ENCODE measurements at regions not wholly inside any gene's neighbourhood (a gene's known extent, or its start where the extent isn't known, plus 50 kb on each side); places are given as distances from the start of the nearest gene placed in this dataset.

GRCh38 chr12:92370828-92371227 lies 225.2 kb upstream of the BTG1 start:
- DNase-seq (ENCODE audit: low spot score) = no peak
- Histone ChIP-seq H3K4me3 (no peak overlapping the region), H3K4me1 (ENCODE audit: control insufficient read depth in 1 of 2, low read depth in 2 of 2) (no peaks in the 10 kb centered on the region), H3K27me3 (replicated peaks; ENCODE audit: insufficient read depth) (no peaks in the 10 kb centered on the region), H3K27ac (no peak overlapping the region), H3K36me3 (no peaks in the 10 kb centered on the region), H3K9me3 (no peaks in the 10 kb centered on the region)
- ATAC-seq (ENCODE audit: insufficient number of reproducible peaks, low FRiP score, low read depth) = no peak
- TF ChIP-seq, protein P1, sequence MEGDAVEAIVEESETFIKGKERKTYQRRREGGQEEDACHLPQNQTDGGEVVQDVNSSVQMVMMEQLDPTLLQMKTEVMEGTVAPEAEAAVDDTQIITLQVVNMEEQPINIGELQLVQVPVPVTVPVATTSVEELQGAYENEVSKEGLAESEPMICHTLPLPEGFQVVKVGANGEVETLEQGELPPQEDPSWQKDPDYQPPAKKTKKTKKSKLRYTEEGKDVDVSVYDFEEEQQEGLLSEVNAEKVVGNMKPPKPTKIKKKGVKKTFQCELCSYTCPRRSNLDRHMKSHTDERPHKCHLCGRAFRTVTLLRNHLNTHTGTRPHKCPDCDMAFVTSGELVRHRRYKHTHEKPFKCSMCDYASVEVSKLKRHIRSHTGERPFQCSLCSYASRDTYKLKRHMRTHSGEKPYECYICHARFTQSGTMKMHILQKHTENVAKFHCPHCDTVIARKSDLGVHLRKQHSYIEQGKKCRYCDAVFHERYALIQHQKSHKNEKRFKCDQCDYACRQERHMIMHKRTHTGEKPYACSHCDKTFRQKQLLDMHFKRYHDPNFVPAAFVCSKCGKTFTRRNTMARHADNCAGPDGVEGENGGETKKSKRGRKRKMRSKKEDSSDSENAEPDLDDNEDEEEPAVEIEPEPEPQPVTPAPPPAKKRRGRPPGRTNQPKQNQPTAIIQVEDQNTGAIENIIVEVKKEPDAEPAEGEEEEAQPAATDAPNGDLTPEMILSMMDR (IDR thresholded peaks at IDR 0.05) = no peak

DNA sequence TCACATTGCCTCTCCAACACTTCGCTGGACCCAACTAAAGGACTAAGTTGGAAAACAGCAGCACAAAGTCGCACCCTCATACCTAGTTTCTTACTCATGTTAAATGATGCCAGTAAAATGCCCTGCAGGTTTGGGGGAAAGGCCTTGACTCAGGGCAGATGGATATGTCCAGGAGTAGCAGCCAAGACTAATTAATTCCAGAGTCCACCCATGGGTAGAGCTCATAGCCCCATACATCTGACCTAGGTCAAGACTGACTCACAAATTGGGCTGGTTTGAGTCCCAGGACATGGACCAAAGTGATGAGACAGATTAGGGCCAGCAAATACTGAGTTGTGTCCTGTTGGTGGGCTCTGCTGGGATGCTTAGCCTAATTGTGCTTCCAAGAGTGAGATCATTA lies 224.0 kb upstream of the BTG1 start:
- DNase-seq (ENCODE audit: low spot score) = no peak
- Histone ChIP-seq H3K36me3 (no peaks in the 10 kb centered on the region), H3K4me3 (no peak overlapping the region), H3K27me3 (replicated peaks; ENCODE audit: insufficient read depth) (no peaks in the 10 kb centered on the region), H3K9me3 (no peaks in the 10 kb centered on the region), H3K4me1 (ENCODE audit: control insufficient read depth in 1 of 2, low read depth in 2 of 2) (no peaks in the 10 kb centered on the region), H3K27ac (no peak overlapping the region)
- no peak for ATAC-seq (ENCODE audit: insufficient number of reproducible peaks, low FRiP score, low read depth)
- TF ChIP-seq, protein P1 (IDR thresholded peaks at IDR 0.05) = no peak

GRCh38 chr12:92369056-92369455 lies 223.4 kb upstream of the BTG1 start:
- Histone ChIP-seq H3K27me3 (replicated peaks; ENCODE audit: insufficient read depth) (no peaks in the 10 kb centered on the region), H3K27ac (no peak overlapping the region), H3K4me1 (ENCODE audit: control insufficient read depth in 1 of 2, low read depth in 2 of 2) (no peaks in the 10 kb centered on the region), H3K36me3 (no peaks in the 10 kb centered on the region), H3K9me3 (no peaks in the 10 kb centered on the region), H3K4me3 (no peak overlapping the region)
- DNase-seq (ENCODE audit: low spot score) (no peak), ATAC-seq (ENCODE audit: insufficient number of reproducible peaks, low FRiP score, low read depth) (no peak)
- TF ChIP-seq, protein P1 (IDR thresholded peaks at IDR 0.05) = no peak

GRCh38 chr12:92365836-92366235 lies 220.2 kb upstream of the BTG1 start:
- Histone ChIP-seq H3K9me3 (no peaks in the 10 kb centered on the region), H3K36me3 (no peaks in the 10 kb centered on the region), H3K4me1 (ENCODE audit: control insufficient read depth in 1 of 2, low read depth in 2 of 2) (no peaks in the 10 kb centered on the region), H3K27me3 (replicated peaks; ENCODE audit: insufficient read depth) (no peaks in the 10 kb centered on the region), H3K27ac (no peak overlapping the region), H3K4me3 (no peak overlapping the region)
- DNase-seq (ENCODE audit: low spot score) (no peak), ATAC-seq (ENCODE audit: insufficient number of reproducible peaks, low FRiP score, low read depth) (no peak)
- TF ChIP-seq, protein P1 (IDR thresholded peaks at IDR 0.05) = no peak

- H3K9me3 ChIP-seq = no peaks in the 10 kb centered on the region
- H3K4me3 ChIP-seq = no peak overlapping the region
- ATAC-seq (ENCODE audit: insufficient number of reproducible peaks, low FRiP score, low read depth) = no peak
- H3K27ac ChIP-seq = no peak overlapping the region
- TF ChIP-seq, protein P1 (IDR thresholded peaks at IDR 0.05) = no peak
- H3K36me3 ChIP-seq = no peaks in the 10 kb centered on the region
- no peaks in the 10 kb centered on the region for H3K27me3 ChIP-seq (replicated peaks; ENCODE audit: insufficient read depth)
- no peak for DNase-seq (ENCODE audit: low spot score)
- no peaks in the 10 kb centered on the region for H3K4me1 ChIP-seq (ENCODE audit: control insufficient read depth in 1 of 2, low read depth in 2 of 2)
Observed at GRCh38 chr12:92365333-92365732, 219.7 kb upstream of the BTG1 start.
